Muscle layer of colon (tissue), 2 donors: ENCODE measurements at regions not wholly inside any gene's neighbourhood (a gene's known extent, or its start where the extent isn't known, plus 50 kb on each side); places are given as distances from the start of the nearest gene placed in this dataset.

Source experiments
- H3K27ac ChIP-seq: one replicate; pipeline ENCODE4 v1.7.0; 2013; ENCODE audit warnings: low read depth, mild to moderate bottlenecking, low read length, moderate library complexity
- H3K27me3 ChIP-seq, 2 donors: one replicate each; pipeline ENCODE4 v1.7.0; 2013; ENCODE audit warnings: low read length in 2 of 2, mild to moderate bottlenecking in 2 of 2; ENCODE audit not compliant: insufficient read depth in 2 of 2, control insufficient read depth in 1 of 2
- H3K36me3 ChIP-seq: one replicate; pipeline ENCODE4 v1.7.0; 2013; ENCODE audit warnings: mild to moderate bottlenecking, low read length; ENCODE audit not compliant: insufficient read depth
- H3K4me1 ChIP-seq: one replicate; pipeline ENCODE4 v1.7.0; 2013; ENCODE audit warnings: mild to moderate bottlenecking, low read length; ENCODE audit not compliant: insufficient read depth
- H3K4me3 ChIP-seq, 2 donors: one replicate each; pipeline ENCODE4 v1.7.0; 2013; ENCODE audit warnings: low read length in 2 of 2, low read depth in 1 of 2, mild to moderate bottlenecking in 1 of 2, moderate library complexity in 1 of 2
- H3K9ac ChIP-seq: one replicate; pipeline ENCODE4 v1.7.0; 2013; ENCODE audit warnings: low read length
- H3K9me3 ChIP-seq: one replicate; pipeline ENCODE4 v1.7.0; 2013; ENCODE audit warnings: mild to moderate bottlenecking, low read length
- donor health status: abdominal sarcoma.
- donor health status: Adenocarcinoma of cecum.

GRCh38 chr2:8623958-8624591 is 57.8 kb upstream of the ID2 start:
- H3K27me3 ChIP-seq: no peaks in the 10 kb centered on the region
- H3K9ac ChIP-seq: no peak overlapping the region
- no peaks in the 10 kb centered on the region for H3K36me3 ChIP-seq
- no peaks in the 10 kb centered on the region for H3K4me1 ChIP-seq
- H3K9me3 ChIP-seq: no peaks in the 10 kb centered on the region
- H3K4me3 ChIP-seq: no peak overlapping the region
- H3K27ac ChIP-seq: no peak overlapping the region

- H3K9ac ChIP-seq: no peak overlapping the region
- H3K9me3 ChIP-seq: no peaks in the 10 kb centered on the region
- H3K4me1 ChIP-seq: no peaks in the 10 kb centered on the region
- no peaks in the 10 kb centered on the region for H3K27me3 ChIP-seq
- no peak overlapping the region for H3K4me3 ChIP-seq
- H3K36me3 ChIP-seq: no peaks in the 10 kb centered on the region
- no peak overlapping the region for H3K27ac ChIP-seq
Measured at GRCh38 chr2:8624855-8625398, 56.9 kb upstream of the ID2 start.

GRCh38 chr2:8625399-8626300 is 56.2 kb upstream of the ID2 start:
- Histone ChIP-seq H3K9me3 (no peaks in the 10 kb centered on the region), H3K27me3 (no peaks in the 10 kb centered on the region), H3K4me3 (no peak overlapping the region), H3K9ac (no peak overlapping the region), H3K36me3 (no peaks in the 10 kb centered on the region), H3K27ac (no peak overlapping the region), H3K4me1 (no peaks in the 10 kb centered on the region)

GRCh38 chr2:8626572-8626971 is 55.3 kb upstream of the ID2 start:
- Histone ChIP-seq H3K27me3 (no peaks in the 10 kb centered on the region), H3K4me3 (no peak overlapping the region), H3K36me3 (no peaks in the 10 kb centered on the region), H3K4me1 (no peaks in the 10 kb centered on the region), H3K9me3 (no peaks in the 10 kb centered on the region), H3K9ac (no peak overlapping the region), H3K27ac (no peak overlapping the region)

- Histone ChIP-seq H3K36me3 (no peaks in the 10 kb centered on the region), H3K9ac (no peak overlapping the region), H3K4me3 (no peak overlapping the region), H3K27me3 (no peaks in the 10 kb centered on the region), H3K9me3 (no peaks in the 10 kb centered on the region), H3K27ac (no peak overlapping the region), H3K4me1 (no peaks in the 10 kb centered on the region)
Measured at GRCh38 chr2:8627019-8627691, 54.7 kb upstream of the ID2 start.

- H3K36me3 ChIP-seq: no peaks in the 10 kb centered on the region
- H3K27ac ChIP-seq: no peak overlapping the region
- H3K4me3 ChIP-seq: no peak overlapping the region
- H3K4me1 ChIP-seq: no peaks in the 10 kb centered on the region
- H3K27me3 ChIP-seq: no peaks in the 10 kb centered on the region
- H3K9ac ChIP-seq: no peak overlapping the region
- no peaks in the 10 kb centered on the region for H3K9me3 ChIP-seq
Measured at GRCh38 chr2:8627692-8628085, 54.2 kb upstream of the ID2 start.

GRCh38 chr2:8628179-8628865 is 53.5 kb upstream of the ID2 start:
- H3K27me3 ChIP-seq: no peaks in the 10 kb centered on the region

GRCh38 chr2:8628866-8629209 is 53.0 kb upstream of the ID2 start:
- Histone ChIP-seq H3K27me3 (no peaks in the 10 kb centered on the region), H3K9me3 (no peaks in the 10 kb centered on the region), H3K9ac (no peak overlapping the region), H3K36me3 (no peaks in the 10 kb centered on the region), H3K4me3 (no peak overlapping the region), H3K27ac (no peak overlapping the region), H3K4me1 (no peaks in the 10 kb centered on the region)

More at GRCh38 chr2:8628179-8628865, 53.5 kb upstream of the ID2 start:
- Histone ChIP-seq H3K9me3 (no peaks in the 10 kb centered on the region), H3K27ac (no peak overlapping the region), H3K4me3 (no peak overlapping the region), H3K36me3 (no peaks in the 10 kb centered on the region), H3K4me1 (no peaks in the 10 kb centered on the region), H3K9ac (no peak overlapping the region)

GRCh38 chr2:8629402-8629801 is 52.5 kb upstream of the ID2 start:
- Histone ChIP-seq H3K36me3 (no peaks in the 10 kb centered on the region), H3K27me3 (no peaks in the 10 kb centered on the region), H3K27ac (no peak overlapping the region), H3K9ac (no peak overlapping the region), H3K9me3 (no peaks in the 10 kb centered on the region), H3K4me3 (no peak overlapping the region), H3K4me1 (no peaks in the 10 kb centered on the region)

GRCh38 chr2:8630676-8631464 is 51.0 kb upstream of the ID2 start:
- Histone ChIP-seq H3K9me3 (no peaks in the 10 kb centered on the region), H3K4me1 (no peaks in the 10 kb centered on the region), H3K9ac (no peak overlapping the region), H3K27ac (no peak overlapping the region), H3K4me3 (no peak overlapping the region), H3K27me3 (no peaks in the 10 kb centered on the region), H3K36me3 (no peaks in the 10 kb centered on the region)
